Stimulated activated CD8-positive, alpha-beta memory T cell treated with anti-CD3 and anti-CD28 coated beads, Interleukin-15, amount 100 ng/mL, for 1 hour (primary cell): ENCODE measurements at regions not wholly inside any gene's neighbourhood (a gene's known extent, or its start where the extent isn't known, plus 50 kb on each side); places are given as distances from the start of the nearest gene placed in this dataset.

Source experiments
- DNase-seq: peaks from one replicate; pipeline ENCODE4 v3.0.0-alpha.2; 2020; ENCODE audit warnings: low read depth

DNA sequence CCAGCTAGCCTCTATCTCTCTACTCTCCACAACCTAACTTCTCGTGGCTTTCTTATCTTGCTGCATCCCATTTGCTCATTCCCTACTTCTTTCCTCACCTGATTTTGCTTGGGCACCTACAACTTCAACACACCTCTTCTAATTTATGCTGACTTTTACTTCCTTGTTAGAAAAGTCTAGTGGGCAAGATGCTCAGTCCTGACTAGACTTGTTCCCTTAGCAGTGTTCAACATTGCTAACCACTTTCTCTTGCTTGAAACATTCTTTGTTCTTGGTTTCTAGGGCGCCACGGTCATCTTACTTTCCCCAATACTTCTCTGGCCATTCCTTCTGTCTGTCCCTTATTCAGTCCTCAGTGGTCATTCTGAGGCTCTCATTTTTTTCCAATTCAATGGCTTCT lies 454.7 kb upstream of the CWC22 start:
- DNase-seq, result no peak

DNA sequence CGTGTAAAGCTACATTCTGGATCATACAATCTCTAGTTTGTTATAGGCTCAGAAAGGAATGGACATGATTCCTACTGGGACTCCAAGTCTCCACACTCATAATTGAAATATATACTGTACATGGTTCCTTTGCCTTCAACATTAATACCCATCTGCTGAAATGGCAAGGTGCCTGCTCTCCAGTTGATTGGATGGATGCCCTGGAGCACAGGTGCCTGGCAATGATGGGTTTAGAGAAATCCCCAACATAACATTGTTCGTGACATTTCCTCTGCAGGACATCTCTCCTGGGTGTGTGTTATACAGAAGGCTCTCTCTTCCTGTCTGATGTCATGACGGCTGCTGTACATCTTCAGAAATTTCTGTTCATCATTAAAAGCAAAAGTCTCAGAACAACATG lies 449.7 kb upstream of the CWC22 start:
- no peak for DNase-seq

DNA sequence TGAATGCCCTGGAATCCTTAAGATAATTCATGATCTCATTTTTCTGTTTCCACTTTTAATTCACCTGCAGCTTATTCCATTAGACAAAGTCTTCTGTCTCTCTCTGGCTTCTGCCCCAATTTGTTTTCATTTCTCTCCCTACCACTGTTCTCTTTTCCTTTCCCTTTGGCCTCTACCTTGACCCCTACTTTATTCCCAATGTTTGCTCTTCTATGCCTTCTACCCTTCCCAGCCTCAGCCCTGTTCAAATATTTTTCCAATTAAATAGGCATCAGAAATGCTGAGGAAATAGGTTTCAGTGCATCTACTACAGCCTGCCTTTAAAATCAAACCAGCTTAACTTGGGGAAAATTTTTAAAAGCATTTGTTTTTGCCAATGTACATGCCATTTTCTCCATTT lies 443.7 kb upstream of the CWC22 start:
- no peak for DNase-seq

DNA sequence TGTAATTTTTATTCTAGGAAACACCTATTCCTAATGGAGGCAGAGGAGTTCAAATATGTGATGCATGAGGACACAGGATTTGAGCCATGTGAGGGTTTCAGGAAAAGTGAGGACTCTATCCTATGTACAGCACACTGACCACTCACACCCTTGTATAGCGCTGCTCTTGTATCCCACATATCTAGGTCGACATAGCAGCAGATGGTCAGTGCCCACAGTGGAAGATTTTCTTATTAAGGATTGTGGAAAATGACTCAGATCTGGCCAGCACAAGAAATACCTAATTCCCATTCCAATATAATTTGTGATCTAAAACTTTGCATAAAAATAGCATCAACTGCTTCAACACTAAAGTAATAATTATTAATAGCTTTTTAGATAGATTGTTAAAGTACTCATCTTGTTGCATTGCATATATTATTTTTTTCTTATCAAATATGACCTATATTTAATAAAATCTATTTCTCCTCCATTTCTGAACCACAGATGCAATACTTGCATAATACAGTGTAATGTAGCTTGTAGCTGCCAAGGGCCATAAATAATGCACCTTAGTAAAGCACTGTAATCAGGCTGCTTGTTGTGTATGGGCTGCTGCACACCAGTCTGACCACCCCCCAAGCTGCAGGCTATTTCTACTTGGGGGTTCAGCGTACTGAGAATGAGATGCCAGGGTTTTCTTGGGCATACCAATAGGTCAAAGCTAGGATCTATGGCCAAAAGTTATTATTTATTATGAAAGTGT lies 442.2 kb upstream of the CWC22 start:
- no peak for DNase-seq

DNA sequence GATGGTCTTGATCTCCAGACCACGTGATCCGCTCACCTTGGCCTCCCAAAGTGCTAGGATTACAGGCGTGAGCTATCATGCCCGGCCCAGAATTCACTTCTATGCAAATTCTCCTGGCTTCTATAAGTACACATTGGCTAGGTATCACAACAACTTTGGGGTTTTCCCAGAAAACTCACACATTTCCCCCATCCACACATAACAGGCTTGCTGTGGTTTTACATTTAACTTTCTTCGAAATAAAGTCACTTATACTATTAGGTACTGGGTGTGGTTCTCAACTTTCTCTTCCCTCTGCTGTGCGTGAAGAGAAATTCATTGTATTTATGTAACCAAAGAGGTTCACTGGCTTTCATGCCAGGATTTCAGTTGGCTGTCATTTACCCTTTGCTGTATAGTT lies 439.4 kb upstream of the CWC22 start:
- no peak for DNase-seq

DNA sequence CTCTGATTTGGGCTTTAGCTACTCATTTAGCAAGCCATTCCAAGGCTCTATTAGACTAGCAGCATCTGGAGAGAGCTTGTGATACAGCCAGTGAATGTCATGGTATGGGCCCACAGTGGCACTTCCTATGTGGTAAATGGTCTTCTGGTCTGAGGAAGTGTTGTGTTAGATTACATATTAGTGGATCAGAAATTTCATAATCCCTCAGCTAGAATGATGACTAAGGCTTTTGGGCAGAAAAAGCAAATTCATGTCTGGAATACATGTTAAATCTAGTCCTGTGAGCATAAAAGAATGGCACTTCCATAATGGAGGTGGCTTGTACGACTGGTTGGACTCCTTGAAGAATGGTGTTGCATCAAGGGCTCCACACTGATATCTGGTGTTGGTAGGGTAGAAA lies 436.8 kb upstream of the CWC22 start:
- no peak for DNase-seq

DNA sequence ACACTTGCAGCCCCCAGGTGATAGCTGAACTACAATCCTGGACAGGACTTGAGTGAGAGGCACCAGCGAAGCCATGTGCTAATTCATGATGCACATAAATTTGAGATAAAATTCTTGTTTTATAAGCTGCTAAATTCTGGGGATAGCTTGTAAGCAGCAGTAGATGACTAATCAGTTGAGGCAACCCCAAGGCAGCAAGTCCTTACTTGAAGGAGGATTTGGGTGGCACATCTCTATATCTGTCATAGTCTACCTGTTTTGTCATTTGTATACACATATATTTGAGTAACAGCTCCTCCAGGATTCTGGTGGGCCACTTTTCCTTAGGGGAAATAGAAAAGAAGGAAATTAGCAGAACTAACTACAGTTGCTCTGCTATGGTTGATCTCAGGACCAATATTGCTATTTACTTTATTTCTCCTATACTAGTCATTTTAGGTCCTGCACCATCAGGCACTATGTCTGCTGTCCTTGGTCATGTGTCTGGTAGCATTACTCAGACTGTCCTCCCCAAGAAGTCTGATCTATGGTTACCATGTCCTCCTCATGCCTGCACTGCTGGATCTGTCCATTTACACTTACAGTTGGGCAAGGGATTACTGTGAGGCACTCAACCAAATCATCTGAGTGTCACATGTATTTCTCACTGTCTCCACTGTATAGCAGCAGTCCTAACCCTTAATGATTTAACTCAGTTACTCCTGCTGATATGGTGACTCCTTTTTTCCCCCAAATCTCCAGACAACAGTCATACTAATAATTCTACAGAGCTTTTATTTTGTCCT lies 436.0 kb upstream of the CWC22 start:
- DNase-seq, result no peak

DNA sequence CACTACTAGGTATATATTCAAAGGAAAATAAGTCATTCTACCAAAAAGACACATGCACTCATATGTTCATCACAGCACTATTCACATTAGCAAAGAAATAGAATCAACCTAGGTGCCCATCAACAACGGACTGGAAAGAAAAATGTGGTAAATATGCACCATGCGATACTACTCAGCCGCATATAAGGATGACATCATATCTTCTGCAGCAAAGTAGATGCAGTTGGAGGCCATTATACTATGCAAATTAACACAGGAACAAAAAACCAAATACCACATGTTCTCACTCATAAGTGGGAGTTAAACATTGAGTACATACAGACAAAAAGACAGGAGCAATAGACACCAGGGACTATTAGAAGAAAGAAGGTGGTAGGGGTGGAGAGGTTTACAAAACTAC lies 412.1 kb upstream of the CWC22 start:
- no peak for DNase-seq

DNA sequence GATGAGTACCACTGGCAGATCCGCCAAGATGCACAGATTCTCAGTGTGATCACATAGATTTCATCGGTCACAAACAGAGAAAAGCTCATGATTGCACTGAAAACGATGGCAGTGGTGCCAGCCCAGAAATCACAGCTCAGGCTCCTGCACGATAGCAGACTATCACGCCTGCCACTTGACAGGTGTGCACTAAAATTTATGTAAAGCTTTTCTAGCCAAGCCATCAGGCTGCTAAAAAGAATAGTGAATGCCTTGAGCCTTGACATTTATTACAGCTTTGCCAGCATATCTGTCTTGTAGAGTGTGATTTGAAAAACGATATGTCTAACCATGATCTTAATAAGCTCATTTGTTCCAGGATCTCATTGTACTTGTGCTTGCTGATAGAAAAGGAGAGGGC lies 409.5 kb upstream of the CWC22 start:
- no peak for DNase-seq

DNA sequence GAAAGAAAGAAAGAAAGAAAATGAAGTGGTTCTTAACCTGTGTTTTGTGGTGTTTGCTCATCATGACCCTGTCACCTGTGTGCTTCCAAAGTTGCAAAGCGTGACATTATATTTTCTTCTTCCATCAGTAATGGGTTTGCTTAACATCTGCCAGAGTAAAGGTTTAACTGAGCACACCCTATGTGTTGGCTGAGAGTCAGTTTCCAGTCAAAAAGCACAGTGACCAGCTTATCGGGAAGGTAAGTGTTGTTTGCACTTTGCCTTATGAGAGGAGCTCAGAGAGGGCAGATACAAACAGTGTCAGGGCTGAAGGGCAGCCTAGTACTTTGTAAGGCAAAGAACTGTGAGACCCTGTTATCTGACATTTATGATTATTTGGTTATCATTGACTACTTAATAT lies 406.2 kb upstream of the CWC22 start:
- DNase-seq, result no peak

DNA sequence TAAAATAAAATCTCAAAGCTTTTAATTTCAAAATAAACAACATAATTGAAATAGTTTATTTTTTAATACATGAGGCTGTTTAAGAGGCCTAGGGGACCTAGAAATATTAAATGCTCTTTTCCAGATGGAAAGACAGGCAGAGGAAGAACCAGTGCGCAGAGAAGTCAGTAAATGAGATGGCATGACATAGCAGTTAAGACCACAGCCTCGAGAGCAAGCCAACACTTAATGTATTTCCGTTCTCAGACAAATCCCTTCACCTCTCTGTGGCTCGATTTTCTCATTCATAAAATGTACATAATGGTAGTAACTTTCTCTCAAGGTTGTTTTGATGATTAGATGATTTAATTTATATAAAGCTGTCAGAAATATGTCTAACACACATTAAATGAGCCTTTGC lies 405.1 kb upstream of the CWC22 start:
- DNase-seq, result no peak

DNA sequence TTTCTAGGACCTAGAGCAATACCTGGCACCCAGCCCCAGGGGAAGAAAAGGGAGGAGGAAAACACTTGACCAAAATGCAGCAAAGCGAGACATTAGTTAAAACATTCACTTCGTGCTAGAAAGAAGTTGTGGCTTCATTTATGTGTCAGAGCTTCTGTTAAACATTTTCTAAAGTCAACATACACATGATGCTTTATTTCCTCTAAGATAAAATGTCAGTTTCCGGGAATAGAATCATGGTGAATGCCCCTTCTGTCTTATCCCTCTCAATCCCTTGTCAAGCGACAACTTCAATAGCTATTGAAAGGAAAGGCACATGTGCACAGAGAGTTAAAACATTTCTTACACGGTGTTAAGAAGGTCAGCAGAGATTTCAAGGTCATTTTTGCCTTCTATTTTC lies 404.6 kb upstream of the CWC22 start:
- no peak for DNase-seq

DNA sequence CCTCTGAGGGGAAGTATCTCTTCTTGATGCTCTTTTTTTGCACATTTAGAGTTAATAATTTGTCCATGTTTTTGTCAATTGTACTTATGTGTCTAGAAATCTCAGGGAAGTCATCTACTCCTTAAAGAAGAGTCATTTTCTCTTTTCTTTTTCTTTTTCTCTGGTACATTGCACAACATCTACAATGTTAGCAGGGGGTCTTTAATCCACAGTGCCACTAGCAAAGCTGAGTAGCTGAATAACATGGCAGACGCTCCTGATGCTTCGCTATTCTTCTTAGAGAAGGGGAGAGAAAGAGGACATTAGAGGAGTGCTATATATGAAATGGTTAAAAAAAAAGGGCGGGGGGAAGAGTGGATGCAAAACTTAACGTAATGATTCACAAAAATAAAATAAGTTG lies 399.6 kb upstream of the CWC22 start:
- DNase-seq, result no peak

DNA sequence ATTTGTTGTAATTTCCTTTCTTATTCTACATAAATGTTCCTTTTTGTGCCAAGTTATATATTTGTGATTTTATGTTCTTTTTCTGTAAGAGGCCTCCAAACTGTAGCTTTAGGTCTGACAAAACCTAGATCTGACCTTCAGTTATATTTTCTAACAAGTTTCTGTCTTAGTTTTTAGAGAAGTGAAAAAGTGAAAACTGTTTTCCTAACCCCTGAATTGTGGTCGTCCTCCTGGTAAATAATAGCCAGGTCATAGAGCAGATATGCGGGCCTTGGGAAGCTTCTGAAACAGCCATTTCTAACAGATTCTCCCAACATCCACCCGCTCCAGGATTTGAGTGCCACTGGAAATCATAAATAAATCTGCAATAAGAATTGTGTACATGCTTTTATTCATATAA lies 398.4 kb upstream of the CWC22 start:
- no peak for DNase-seq

DNA sequence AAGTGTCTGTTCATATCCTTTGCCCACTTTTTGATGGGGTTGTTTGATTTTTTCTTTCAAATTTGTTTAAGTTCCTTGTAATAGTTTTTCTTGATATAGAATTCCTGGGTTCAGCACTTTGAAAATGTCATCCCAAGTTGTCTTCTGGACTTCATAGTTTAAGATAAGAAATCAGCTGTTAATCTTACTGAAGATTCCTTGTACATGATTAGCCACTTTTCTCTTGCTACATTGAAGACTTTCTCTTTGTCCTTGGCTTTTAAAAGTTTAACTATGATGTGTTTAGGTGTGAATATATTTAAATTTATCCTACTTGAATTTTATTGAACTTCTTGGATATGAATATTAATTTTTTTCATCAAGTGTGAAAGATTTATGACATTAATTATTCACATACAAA lies 387.2 kb upstream of the CWC22 start:
- DNase-seq, result no peak

DNA sequence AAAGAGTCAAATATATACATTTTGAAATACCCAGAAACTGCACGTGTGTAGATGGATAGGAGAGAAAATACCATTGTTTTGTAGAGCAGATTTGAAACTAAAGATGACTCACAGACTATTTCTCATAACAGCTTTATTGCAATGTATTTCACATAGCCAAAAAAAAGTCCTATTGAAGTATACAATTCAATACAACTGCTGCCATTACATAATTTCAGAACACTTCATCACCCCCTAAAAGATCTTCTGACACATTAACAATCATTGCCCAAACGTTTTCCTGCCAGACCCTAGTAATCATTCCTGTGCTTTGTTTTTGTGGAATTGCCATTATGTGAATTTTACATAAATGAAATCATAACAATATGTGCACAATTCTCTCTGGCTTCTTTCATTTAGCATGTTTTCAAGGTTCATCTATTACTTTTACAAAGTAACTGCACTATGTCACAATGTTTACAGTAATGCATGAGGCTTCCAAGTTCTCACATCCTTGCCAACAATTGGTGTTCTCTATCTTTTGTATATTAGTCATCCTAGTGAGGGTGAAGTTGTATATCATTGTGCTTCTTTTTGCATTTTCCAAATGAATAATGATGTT lies 378.6 kb upstream of the CWC22 start:
- DNase-seq, result no peak

DNA sequence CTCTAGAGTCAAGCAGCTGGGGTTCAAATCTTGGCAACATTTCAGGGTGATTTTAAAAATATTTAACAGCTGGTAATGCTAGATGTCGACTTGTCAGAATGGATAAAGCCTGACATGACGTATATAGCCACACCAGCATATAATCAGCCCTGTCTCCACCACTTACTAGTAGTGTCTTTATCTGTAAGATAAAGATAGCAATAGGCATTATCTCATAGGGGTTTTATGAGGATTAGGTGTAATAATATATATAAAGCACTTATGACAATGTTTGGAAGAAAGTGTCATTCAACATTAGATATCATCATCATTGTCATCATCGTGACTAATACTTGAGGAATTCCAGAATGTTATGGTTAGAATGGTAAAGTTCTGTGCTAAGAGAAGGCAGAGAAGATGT lies 369.0 kb upstream of the CWC22 start:
- DNase-seq, result no peak

DNA sequence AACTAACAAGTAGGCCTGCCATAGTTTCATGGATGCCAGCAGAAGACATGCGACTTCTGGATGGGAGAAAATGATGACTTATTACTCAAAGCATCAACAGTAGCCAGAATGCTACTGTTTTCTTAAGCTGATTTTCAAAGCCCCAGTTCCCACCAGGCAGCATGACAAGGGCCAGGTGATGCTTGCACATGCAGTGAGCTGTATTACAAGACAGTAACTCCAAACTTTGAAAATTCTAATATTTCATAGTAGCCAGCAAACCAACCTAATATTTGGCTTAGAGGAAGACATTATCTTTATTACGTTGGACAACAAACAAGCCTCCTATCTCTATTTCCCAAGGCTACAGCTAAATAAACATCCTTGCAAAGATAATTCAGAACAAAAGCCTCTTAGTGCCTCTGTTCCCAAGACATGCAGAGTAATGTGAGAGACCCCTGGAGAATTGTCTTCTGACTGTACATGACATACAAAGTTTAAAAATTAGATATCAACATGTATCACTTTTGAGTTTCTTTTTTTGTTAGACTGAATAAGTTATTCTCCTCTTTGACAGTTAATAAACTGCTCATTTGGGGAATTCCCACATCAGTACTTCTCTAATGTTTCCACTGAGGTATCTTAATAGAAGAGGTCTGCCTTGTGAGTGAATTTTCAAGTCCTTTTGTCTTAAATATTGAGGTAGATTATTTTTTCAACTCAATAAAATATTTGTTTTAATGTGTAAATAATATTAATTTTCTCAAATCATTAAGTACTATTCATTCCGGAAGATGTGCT lies 367.6 kb upstream of the CWC22 start:
- DNase-seq, result no peak

DNA sequence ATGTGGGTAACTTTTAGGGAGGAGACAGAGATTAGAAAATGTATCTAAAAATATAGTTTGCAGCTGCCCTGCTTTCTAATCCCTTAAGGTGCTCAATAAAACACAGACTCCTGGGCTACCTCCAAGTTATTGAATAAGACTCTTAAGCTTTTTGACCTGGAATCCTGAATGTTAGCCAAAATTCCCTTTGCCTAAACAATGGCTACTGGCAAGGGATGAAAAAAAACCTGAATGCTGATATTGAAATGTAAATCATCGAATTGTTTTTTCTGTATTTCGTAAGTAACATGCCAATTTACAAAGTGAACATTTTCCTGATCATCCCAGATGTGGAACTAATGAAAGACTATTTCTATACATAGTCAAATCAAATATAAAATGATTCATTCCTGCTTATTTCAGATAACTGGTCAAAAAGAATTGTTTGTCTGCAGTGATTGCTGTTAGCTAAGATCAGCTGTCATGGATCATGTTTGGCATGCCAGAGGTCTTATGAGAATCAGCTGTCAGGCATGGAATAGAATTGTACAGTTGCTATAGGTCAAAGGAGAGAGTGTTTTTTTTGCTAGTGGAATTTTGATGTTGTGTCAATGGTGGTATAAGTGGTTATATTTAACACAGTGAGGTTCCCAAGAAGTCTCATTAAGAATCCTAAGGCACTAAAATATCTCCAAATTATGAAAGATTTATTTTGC lies 363.6 kb upstream of the CWC22 start:
- DNase-seq, result no peak

DNA sequence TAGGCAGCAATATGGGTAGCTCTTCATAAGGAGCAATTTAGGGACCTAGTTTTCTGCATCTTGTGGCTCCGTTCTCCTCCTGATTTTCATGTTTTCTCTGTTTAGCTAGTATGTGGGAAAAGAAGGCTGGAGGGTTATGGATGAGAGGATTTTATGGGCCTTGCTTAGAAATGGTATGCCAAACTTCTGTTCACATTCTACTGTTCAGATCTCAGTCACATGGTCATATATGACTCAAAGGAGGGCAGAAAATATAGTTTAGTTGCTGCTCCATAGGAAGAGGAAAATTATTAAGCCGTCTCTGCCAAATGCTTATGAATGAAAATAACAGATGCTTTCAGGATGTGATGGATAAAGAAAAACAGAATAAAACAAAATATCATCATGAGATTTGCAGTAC lies 361.8 kb upstream of the CWC22 start:
- no peak for DNase-seq

DNA sequence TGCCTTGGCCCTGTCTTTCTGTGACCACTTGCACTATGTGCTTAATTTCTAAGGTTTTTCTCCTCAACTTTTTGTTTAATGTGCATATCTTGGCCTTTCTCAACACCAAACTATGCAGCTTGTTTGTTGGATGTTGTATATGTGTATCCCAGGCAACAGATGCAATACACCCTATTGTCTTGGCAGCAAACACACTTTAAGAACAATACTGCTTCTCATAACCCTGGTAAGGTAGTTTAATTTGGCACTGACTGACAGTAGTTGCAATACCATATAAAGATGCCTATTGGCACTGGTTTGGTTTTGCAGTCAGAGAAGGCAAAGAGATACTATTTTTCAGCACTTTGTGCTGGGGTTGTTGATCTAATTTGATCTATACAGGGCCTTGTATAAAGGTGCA lies 360.7 kb upstream of the CWC22 start:
- DNase-seq, result no peak

DNA sequence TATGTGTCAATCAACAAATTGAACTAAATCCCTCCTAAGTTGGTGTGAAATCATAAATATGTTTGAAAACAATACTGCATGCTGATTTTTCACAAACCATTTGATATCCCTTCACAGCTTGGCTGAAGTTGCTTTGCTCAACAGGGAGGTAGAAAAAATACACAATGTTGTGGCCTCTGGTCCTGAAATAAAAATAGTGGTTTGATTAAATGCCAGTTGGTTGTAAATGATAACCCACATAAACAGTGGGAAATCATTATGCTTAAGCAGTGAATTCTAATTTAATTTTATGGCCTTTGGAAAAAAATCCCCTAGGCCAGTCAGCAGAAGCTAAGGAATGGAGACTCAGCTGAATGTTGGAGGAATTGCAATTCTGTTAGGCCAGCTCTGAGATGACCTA lies 359.4 kb upstream of the CWC22 start:
- DNase-seq, result no peak
